Natural killer cell treated with Interleukin-12 subunit alpha and Interleukin-12 subunit beta and Interleukin-15 and Interleukin-18, amount 100 ng/mL, for 72 hours (primary cell): ENCODE measurements at regions not wholly inside any gene's neighbourhood (a gene's known extent, or its start where the extent isn't known, plus 50 kb on each side); places are given as distances from the start of the nearest gene placed in this dataset.

Source experiments
- ATAC-seq, 2 donors: fragments of 150-1000 bp; cut with Tn5 transposase in 1 of 2; sonication (Bioruptor Pico), chemical (Tn5 transposase) in 1 of 2; 2 replicates each; pipeline ENCODE4 v1.10.0; 2021
- DNase-seq: peaks from one replicate; pipeline ENCODE4 v3.0.0; 2022; ENCODE audit warnings: low spot score
- H3K27ac Mint-ChIP-seq, 2 donors: 1 replicate in 1 of 2; 2 replicates in 1 of 2; pipeline ENCODE4 v1.8.0; 2022; ENCODE audit warnings: mixed read lengths in 2 of 2, mild to moderate bottlenecking in 1 of 2, moderate library complexity in 1 of 2
- H3K27me3 Mint-ChIP-seq, 2 donors: 1 replicate in 1 of 2; 2 replicates in 1 of 2; pipeline ENCODE4 v1.8.0; 2022; ENCODE audit warnings: mixed read lengths in 2 of 2
- H3K36me3 Mint-ChIP-seq: one replicate; pipeline ENCODE4 v1.8.0; 2022; ENCODE audit warnings: mixed read lengths
- H3K4me1 Mint-ChIP-seq, 2 donors: 1 replicate in 1 of 2; 2 replicates in 1 of 2; pipeline ENCODE4 v1.8.0; 2022; ENCODE audit warnings: low read depth in 2 of 2, mixed read lengths in 2 of 2, mild to moderate bottlenecking in 1 of 2
- H3K4me3 Mint-ChIP-seq: one replicate; pipeline ENCODE4 v1.8.0; 2022; ENCODE audit warnings: mixed read lengths
- H3K9me3 Mint-ChIP-seq: 2 replicates; pipeline ENCODE4 v1.8.0; 2022; ENCODE audit warnings: mixed read lengths

DNA sequence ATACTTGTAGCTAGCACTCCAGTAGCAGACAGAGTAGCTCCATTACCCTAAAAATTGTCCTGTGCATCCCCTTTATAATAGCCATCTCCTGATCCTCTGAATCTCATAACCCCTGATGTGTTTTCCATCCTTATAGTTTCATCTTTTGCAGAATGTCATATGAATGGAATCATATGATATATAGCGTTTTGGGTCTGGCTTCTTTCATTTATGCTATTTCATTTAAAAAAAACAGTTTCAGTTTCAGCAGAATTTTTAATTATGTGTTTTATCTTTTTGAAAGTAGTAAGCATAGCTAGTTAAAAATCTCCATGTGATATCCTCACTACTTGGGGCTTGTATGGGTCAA lies 132.7 kb downstream of the KLF13 start:
- peaks cover 4% of the 10 kb centered on the region for H3K9me3 Mint-ChIP-seq
- peaks cover 24 to 40% of the 10 kb centered on the region in 2 donors for H3K4me1 Mint-ChIP-seq
- H3K36me3 Mint-ChIP-seq = peaks cover 6% of the 10 kb centered on the region
- peak overlapping the region; percentile 68 for H3K4me3 Mint-ChIP-seq
- no peak for DNase-seq
- H3K27ac Mint-ChIP-seq = peak overlapping the region; percentile 58 to 81
- no peaks in the 10 kb centered on the region for H3K27me3 Mint-ChIP-seq
- ATAC-seq = no peak

DNA sequence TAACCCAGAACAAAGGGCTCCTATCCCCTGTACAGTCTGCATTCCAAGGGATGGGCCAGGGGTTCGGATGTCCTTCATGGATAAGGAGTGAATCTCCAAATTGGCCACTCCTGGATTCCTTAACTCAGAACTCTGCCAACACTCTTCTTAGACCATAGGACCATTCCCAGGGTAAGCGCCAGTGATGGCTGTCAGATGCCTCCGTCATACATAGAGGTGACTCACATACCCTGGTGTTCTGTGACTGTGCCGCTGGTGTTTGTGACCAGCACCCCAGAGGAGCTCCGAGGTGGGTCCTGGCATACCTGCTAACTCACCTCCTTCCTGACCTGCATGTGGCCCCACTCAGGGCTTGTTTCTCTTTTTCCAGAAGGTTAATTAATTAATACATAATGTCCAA lies 134.7 kb downstream of the KLF13 start:
- Mint-ChIP-seq H3K4me1 (peaks cover 19 to 32% of the 10 kb centered on the region in 2 donors), H3K4me3 (no peak overlapping the region), H3K27me3 (no peaks in the 10 kb centered on the region), H3K27ac (peak overlapping the region in 1 of 2 donors; percentile 57), H3K9me3 (no peaks in the 10 kb centered on the region), H3K36me3 (no peaks in the 10 kb centered on the region)
- ATAC-seq (no peak), DNase-seq (peak; percentile 44)

DNA sequence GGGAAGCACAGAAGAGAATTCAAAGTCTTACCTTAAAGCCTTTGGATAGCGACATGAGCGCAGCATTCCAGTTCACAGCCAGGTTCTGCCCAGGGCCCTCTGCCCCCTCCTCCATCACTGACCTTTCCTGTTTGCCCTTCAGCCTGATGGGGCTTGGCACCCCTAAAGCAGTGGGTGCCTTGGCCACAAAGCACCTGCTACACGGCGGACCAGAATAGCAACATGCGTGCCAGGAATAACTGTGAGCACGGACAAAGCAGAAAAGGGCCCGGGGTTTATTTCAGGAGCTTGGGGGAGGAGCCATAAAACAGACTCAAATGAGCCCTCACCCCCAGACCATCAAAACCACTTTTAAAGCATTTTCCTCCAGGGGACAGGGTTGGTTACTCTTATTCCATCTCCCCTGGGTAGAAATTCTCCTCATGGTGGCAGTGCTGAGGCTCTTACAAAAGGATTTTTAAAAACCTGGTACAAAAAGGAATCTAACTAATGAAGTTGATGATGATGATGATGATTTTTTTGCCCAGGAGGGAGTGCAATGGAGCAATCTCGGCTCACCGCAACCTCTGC lies 135.4 kb downstream of the KLF13 start:
- DNase-seq = no peak
- Mint-ChIP-seq H3K27me3 (no peaks in the 10 kb centered on the region), H3K27ac (peak overlapping the region in 1 of 2 donors; percentile 21), H3K4me1 (peaks cover 19 to 26% of the 10 kb centered on the region in 2 donors), H3K36me3 (no peaks in the 10 kb centered on the region), H3K4me3 (no peak overlapping the region), H3K9me3 (no peaks in the 10 kb centered on the region)
- no peak for ATAC-seq

DNA sequence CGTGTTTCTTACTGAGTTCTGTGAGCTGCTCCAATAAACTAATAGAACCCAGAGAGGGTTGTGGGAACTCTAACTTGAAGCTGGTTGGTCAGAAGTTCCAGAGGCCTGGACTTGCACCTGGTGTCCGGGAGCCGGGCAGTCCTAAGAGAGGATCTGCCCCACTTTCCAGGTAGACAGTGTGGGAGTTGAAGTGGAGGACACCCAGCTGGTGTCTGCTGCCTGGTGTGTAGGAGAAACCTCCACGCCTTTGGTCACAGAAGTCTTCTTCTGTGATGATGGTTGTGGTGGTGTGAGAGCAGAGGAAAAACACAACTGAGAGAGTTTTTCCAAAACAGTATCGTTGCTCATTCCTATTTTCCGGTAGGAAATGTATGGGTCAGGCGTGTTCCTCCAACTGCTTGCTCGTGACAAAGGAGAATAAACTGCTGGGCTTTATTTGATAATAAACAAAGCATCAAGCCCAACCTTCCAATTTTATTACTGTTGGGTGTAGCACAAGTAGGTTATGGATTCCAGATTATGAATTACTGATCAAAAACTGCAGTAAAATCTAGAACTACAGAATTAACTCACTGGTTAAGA lies 137.0 kb downstream of the KLF13 start:
- Mint-ChIP-seq H3K9me3 (no peaks in the 10 kb centered on the region), H3K4me3 (no peak overlapping the region), H3K36me3 (no peaks in the 10 kb centered on the region), H3K27me3 (no peaks in the 10 kb centered on the region), H3K4me1 (peaks cover 16 to 19% of the 10 kb centered on the region in 2 donors), H3K27ac (no peak overlapping the region)
- ATAC-seq = no peak
- no peak for DNase-seq

DNA sequence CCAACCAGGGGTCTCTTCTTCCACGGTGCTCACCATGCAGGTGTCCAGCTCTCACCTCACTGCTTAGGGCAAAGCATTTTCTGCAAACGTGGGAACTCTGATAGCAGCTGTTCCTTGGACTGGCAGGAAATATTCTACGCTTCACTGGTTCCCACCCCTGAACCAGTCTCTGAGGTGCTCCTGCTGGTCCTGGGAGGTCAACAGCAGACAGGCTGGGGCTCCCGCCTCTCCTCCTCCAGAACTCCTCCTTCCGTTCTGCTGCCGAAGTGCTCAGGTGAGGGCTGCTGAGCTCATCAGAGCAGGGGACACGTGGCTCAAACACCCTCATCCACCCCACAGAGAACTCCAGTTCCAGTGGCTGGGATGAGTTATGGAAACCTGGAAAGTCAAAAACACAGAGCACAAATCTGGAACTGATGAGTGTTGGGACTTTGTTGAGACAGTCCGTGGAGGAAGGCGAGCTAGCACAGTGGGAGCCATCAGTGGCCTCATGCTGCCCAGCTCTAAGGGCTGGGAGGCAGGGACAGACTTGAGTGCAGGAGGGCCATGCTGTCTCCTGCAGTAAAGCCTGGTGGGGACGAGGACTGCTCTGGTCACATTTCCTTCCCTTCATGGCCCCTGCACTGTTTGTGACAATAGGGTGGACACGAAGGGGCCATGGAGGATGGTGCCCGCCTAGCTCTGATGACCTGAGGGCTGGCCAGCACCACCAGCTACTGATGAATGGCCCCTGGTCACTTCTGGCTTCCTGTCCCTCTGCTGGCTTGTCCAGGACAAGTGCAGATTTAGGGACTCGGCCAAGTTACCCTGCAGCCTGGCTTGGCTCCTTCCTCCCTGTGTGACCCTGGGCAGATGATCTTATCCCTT lies 137.8 kb downstream of the KLF13 start:
- H3K27ac Mint-ChIP-seq = peak overlapping the region in 1 of 2 donors; percentile 72
- H3K4me3 Mint-ChIP-seq = no peak overlapping the region
- peak; percentile 20 to 32 for ATAC-seq
- no peak for DNase-seq
- no peaks in the 10 kb centered on the region for H3K9me3 Mint-ChIP-seq
- H3K27me3 Mint-ChIP-seq = no peaks in the 10 kb centered on the region
- no peaks in the 10 kb centered on the region for H3K36me3 Mint-ChIP-seq
- H3K4me1 Mint-ChIP-seq = peaks cover 7 to 10% of the 10 kb centered on the region in 2 donors

DNA sequence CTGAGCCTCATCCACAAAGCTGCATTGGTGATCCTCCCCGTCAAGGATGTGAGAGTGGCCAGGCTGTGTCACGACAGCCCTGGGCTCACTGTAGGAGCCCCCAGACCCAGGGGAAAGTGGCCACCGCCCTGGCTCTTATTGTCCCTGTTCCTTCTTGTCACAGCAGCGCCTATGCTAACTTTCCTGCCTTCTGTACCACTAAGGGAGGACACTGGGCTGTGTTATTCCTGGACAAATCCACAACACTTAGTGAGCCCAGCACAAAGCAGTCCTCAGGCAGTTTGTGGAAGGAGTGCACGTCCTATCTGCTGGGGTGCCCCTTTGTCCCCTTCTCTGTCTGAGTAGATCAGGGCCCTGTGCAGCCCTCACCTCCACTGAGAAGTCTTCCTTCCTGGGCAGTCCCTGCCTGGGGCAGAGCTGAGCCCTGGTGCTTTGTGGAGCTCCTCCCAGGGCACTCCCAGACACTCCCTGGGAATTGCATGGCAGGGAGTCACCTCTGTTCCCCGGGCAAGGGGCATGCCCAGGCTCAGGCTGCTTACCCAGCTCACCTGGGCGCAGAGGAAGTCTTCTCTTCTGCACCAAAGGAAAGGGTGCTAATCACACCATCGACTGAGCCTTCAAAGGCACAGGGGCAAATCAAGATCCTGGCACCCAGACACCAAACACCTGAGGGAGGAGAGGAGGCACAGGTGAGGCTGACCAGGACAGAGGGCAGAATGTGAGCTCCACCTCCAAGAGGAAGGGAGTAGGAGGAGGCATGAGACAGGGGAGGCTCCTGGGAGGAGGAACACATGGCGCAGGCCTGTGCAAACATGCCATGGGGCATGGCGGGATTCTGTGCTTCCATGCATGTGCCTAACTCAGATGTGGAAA lies 138.7 kb downstream of the KLF13 start:
- Mint-ChIP-seq H3K9me3 (no peaks in the 10 kb centered on the region), H3K4me1 (peaks cover 6 to 10% of the 10 kb centered on the region in 2 donors), H3K36me3 (no peaks in the 10 kb centered on the region), H3K4me3 (no peak overlapping the region), H3K27me3 (no peaks in the 10 kb centered on the region), H3K27ac (peak overlapping the region in 1 of 2 donors; percentile 72)
- ATAC-seq (peak in 1 of 2 donors; percentile 17), DNase-seq (peak; percentile 54)

DNA sequence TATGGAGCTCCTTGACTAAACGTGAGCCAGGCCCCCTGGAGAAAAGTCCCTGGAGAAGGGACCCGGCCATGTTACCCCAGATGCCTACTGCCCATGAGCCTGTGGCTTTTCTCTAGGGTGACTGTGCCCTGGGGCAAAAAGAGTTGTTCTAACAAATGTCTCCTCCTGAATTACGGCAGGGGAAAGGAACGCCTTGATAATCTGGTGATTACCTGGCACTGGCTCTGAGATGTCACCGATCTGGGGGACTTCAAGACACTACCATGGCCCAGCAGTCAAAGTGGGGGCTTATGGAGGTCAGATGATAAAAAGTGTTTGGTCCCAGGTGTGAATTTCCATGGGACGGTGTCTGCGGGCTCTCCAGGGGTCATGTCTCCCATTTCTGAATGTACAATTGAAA lies 140.7 kb downstream of the KLF13 start:
- Mint-ChIP-seq H3K27me3 (no peaks in the 10 kb centered on the region), H3K4me3 (no peak overlapping the region), H3K9me3 (no peaks in the 10 kb centered on the region), H3K27ac (no peak overlapping the region), H3K36me3 (no peaks in the 10 kb centered on the region), H3K4me1 (peaks cover 13 to 19% of the 10 kb centered on the region in 2 donors)
- ATAC-seq (no peak), DNase-seq (no peak)

DNA sequence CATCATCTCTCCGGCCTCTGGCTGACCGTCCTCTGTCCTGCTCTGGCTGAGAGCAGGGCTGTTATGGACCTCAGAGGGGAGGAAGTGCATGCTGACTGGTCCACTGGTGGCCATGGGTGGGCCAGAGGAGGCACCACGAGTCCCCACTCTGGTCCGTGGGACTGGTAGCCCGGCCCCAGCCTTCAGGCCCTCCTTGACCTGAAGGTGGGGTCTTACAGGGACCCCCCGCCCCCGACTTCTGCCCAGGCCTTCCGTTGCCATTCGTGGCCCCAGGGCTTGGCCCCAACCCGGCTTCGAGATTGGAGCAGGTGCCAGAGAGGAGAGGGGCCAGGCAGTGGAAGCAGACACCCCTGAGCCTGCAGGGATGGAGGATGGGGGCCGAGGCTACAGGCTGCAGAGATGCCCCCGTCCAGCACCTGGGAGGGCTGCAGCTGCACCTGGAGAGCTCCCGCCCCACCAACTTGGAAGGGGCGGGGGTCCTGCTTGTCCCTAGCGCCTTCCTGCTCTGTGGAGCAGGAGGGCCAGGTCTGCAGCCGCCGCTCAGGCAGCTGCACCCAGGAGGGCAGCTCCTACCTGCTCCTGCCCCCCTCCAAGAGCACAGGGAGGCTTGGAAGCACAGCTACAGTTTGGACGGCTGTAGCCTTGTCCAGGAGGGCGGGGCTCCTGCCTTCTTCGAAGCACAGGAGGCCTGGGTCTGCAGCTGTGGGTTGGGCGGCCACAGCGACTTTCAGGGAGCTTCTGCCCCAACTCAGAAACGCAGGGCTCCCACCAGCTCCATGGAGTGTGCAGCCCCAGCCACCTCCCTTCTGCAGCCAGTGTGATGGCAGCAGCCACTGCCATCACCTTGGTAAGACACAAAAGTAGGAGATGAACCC lies 142.5 kb downstream of the KLF13 start:
- no peaks in the 10 kb centered on the region for H3K36me3 Mint-ChIP-seq
- no peak overlapping the region for H3K27ac Mint-ChIP-seq
- ATAC-seq = no peak
- peaks cover 31 to 37% of the 10 kb centered on the region in 2 donors for H3K4me1 Mint-ChIP-seq
- no peaks in the 10 kb centered on the region for H3K27me3 Mint-ChIP-seq
- no peak overlapping the region for H3K4me3 Mint-ChIP-seq
- H3K9me3 Mint-ChIP-seq = no peaks in the 10 kb centered on the region
- DNase-seq = peak; percentile 56

DNA sequence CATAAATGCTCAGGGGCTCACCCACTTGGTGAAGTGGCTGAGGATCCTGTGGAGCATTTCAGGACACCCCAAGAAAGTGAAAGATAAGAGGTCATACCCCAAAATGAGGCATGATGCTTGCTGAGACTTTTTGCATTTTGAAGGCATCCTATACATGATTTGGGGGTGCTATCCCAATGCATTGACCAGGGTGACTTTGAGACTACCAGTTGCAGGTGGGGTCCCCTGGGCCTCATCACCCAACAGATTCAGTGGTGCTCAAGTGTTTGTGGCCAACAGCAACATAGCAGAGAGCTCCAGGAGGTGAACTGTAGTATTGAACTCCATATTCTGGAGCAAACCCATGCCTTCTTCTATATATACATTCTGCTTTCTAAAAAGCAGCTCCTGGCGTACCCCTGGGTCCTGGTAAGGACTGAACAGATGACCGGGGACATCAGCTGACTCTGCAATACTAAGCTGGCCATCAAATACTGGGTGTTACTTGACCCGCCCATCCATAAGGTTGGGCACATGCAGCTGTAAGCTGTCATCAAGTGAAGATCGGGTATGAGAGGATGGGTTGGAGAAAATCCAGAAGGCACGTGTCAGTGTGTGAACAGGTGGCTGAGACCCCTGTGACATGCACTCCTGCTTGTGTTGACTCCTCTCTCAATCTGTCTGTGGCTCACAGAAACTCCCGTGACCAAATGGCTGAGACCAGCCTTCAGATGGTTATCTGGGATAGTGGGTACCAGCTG lies 143.3 kb downstream of the KLF13 start:
- Mint-ChIP-seq H3K27me3 (no peaks in the 10 kb centered on the region), H3K4me1 (peaks cover 36 to 41% of the 10 kb centered on the region in 2 donors), H3K4me3 (no peak overlapping the region), H3K9me3 (no peaks in the 10 kb centered on the region), H3K27ac (peak overlapping the region in 1 of 2 donors; percentile 94), H3K36me3 (no peaks in the 10 kb centered on the region)
- ATAC-seq = no peak
- DNase-seq = peak; percentile 6

DNA sequence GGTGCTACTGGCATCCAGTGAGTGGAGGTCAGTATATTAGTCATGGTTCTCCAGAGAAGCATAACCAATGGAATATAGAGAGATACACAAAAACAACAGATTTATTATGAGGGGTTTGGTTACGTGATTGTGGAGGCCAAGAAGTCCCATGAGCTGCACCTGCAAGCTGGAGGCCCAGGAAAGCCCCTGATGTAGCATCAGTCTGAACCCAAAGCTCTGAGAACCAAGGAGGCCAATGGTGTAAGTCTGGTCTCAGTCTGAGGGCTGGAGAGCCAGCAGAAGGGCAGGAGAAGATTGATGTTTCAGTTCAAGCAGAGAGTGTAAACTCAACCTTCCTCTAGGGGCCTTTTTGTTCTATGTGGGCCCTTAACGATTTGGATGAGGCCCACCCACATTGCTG lies 144.1 kb downstream of the KLF13 start:
- H3K9me3 Mint-ChIP-seq = no peaks in the 10 kb centered on the region
- peak overlapping the region in 1 of 2 donors; percentile 94 for H3K27ac Mint-ChIP-seq
- no peak overlapping the region for H3K4me3 Mint-ChIP-seq
- H3K36me3 Mint-ChIP-seq = no peaks in the 10 kb centered on the region
- peaks cover 36 to 42% of the 10 kb centered on the region in 2 donors for H3K4me1 Mint-ChIP-seq
- ATAC-seq = no peak
- H3K27me3 Mint-ChIP-seq = no peaks in the 10 kb centered on the region
- no peak for DNase-seq

DNA sequence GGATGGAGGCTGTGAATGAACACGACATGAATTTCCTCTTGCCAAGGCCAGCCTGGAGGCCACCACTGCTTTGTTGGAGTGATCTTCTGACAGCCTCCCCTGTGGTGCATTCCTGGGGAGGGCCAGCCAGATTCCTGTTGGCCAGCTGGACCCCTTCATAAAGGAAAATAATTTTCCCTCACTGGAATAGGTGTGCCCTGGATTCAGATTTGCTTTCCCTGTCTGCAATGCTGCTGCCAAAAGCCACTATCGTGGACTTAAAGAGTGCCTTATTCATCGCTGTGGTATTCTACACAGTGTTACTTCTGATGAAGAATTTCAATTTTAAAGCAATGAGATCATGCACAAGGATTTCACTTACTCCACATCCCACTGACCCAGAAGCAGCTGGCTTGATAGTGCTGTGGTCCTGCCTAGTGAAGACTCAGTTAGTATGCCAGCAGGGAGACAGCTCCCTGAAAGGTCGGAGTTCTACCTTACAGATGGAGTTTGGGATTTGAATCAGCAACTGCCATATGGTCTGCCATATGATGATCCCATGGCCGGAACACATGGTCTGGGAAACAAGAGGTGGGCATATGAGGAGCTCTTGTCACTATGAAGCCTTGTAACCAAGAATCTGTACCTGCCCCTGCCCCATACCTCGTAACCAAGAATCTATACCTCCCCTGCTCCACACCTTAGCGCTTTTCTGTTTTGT lies 145.2 kb downstream of the KLF13 start:
- DNase-seq = peak; percentile 31
- Mint-ChIP-seq H3K9me3 (no peaks in the 10 kb centered on the region), H3K4me1 (peaks cover 36 to 42% of the 10 kb centered on the region in 2 donors), H3K4me3 (no peak overlapping the region), H3K27me3 (no peaks in the 10 kb centered on the region), H3K36me3 (no peaks in the 10 kb centered on the region), H3K27ac (peak overlapping the region; percentile 85 to 94)
- ATAC-seq = no peak
